HG03097 (cell line): ENCODE measurements at regions not wholly inside any gene's neighbourhood (a gene's known extent, or its start where the extent isn't known, plus 50 kb on each side); places are given as distances from the start of the nearest gene placed in this dataset.

Experiments
- ATAC-seq: cut with Tn5 transposase; IDR thresholded peaks from one replicate; pipeline ENCODE4 v1.9.1; 2021; ENCODE audit not compliant: unreplicated experiment, low FRiP score

GRCh38 chr1:4010814-4011605 lies 110.9 kb upstream of the C1orf174 start:
- ATAC-seq = no peak

- no peak for ATAC-seq
Measured at GRCh38 chr1:4016351-4017130, 116.5 kb upstream of the C1orf174 start.

GRCh38 chr1:4017636-4018365 lies 117.7 kb upstream of the C1orf174 start:
- ATAC-seq = no peak

DNA sequence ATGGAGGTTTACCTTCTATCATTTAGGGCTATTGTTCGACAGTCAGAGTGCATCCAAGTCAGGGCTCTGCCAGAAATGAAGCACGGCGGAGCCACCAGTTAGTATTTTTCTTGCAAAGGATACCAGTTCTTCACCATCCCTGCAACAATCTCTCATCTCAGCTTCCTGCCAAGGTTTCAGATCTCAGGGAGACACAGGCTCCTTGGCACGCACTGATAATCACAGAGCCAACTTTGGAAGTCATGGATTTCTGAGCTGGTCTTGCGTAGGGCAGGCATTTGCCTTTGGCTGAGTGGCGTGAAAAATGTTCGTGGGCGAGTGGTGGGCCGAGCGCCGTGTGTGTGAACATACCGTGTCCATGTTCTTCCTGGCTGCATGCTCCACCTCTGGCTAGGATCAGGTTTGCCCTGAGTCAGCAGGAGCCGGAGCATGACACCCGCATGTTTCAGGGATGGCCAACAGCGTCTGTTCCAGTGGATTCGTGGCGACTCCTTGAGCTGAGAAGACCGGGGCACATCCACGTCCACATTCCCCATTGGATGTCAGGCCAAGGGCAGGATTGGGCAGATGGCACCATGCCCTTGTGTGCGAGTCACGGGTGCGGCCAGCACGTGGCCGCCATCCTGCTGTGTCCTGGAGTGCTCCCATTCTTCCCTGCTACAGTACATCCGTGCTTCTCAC lies 118.5 kb upstream of the C1orf174 start:
- no peak for ATAC-seq

DNA sequence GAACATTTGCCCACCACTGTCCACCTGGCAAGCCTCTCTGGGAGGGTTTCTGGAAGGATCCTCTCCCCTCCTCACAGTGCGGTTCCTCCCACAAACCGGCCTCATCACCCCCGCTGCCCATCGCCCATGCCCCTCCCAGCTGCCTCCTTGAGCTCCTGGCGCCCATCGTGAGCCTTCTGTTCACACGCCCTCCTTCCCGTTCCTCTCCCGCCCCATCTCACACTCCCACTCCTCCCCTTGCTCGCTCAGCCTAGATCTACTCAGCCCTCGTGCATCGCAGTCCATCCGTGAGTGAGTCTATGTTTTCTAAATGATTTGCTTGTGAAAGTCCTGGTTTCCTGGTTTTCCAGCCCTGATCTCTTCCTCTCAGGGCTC lies 119.1 kb upstream of the C1orf174 start:
- no peak for ATAC-seq

- ATAC-seq = no peak
Measured at GRCh38 chr1:4019606-4020331, 119.7 kb upstream of the C1orf174 start.

DNA sequence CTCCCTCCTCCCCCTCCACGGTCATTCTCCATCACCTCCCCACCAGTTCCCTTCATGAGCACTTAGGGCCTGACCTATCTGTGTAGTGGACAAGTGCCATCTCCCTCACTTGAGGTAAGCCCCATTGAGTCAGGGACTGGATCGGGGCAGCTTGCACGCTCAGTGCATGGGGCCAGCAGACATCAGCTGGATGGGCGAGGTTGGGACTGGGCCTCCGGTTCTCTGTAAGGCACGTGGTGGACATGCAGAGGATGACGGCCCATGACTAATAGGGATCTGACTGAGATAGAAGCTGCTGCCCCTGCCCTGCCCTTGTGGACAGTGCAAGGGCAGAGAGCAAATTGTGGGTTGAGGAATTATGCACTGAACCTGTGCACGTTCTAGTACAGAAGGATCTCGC lies 120.4 kb upstream of the C1orf174 start:
- no peak for ATAC-seq

DNA sequence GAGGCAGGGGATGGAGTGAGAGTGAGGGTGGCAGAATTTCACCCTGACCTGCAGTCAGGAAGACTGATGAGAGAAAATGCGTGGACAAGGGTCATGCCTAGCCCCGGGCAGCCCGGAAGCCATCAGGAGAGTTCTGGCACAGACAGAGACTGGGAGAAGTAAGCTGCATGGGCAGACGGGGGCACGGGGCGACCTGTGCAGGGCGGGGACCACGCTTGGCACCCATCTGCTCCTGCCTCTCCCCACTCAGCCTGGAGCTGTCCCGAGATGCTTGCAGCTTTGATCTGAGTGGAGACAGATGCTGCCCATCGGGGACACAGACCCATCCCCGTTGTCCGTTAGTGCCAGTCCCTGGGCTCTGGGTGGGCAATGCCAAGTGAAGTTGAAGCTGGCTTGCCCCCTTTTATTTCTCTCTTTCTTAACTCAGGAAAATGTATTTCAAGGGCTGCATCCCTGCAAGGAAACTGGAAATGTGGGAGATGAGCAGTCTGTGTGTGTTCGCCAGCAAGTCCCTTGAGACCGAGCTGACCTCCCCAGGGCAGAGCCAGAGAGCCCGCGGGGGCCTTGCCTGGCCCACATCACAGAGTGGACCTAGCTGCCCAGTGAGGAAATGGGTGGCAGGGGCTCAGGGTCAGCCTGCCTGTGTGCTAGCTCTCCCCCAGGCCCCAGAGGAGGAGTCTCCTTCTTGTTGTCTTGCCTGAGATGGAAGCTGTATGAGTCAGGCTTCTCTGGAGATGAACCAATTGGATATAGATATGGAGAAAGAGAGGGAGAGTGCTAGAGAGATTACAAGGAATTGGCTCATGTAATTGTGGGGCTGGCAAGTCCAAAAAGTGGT lies 121.3 kb upstream of the C1orf174 start:
- no peak for ATAC-seq

DNA sequence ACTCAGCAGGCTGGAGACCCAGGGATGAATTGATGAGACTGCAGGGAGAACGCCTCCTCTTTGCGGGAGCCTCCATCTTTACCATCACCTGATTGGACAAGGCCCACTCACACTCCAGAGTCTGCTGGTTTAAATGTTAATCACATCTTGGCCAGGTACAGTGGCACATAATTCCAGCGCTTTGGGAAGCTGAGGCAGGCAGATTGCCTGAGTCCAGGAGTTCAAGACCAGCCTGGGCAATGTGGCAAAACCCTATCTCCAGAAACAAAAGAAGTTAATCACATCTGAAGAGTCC lies 121.8 kb upstream of the C1orf174 start:
- ATAC-seq = no peak

DNA sequence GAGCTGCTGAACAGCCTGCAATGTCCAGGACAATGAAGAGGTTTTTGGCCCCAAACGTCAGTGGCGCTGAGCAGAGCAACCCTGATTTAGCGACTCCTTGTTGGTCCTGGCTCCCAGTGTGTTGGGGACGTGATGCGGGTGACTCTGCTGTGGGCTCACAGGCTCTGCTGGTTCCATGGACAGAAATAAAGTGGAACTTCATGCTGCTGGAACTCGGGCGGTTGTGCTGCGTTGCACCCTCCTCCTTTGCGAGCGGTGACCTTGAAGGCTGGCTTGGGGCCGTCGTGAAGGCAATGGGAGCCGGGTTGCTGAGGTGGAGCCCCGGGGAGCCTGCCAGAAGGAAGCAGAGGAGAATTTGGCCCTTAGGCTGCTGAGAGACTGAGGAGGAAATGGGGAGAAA lies 122.6 kb upstream of the C1orf174 start:
- no peak for ATAC-seq

DNA sequence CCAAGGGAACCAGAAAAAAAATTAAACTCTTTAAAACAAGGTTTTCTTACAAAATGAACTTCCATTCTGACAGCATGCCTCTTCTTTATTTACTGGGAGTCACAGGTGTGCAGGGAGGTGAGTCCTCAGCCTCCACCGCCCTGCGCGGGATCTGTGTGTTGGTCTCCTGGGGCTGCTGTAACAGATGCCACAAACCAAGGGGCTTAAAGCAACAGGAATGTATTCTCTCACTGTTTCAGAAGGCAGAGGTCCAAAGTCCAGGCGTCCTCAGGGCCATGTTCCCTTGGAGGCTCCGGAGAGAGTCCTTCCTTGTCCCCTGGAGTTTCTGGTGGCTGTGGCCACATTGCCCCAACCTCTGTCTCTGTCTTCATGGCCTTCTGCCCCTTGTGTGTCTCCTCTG lies 123.6 kb upstream of the C1orf174 start:
- no peak for ATAC-seq

GRCh38 chr1:4024811-4025210 lies 124.7 kb upstream of the C1orf174 start:
- ATAC-seq = no peak

GRCh38 chr1:4025752-4026151 lies 125.7 kb upstream of the C1orf174 start:
- no peak for ATAC-seq

DNA sequence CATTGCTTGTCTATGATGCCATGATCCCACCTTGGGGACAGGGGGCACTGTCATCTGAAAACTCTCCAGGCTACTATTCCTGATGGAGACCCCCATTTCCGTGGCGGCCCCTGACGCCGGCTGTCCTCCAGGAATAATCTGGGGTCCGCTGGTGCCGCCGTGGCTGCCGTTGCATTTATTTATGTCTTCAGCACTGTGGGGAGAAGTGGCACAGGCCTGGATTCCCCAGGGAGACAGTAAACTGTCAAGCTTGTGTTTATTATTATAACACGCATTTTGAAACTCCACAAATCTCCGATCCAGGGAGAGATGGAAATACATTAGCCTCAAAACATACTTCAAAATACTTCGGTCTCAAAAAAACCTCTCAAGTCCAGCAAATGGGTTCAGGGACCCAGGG lies 126.9 kb upstream of the C1orf174 start:
- no peak for ATAC-seq

GRCh38 chr1:4027492-4028138 lies 127.5 kb upstream of the C1orf174 start:
- no peak for ATAC-seq

GRCh38 chr1:4028139-4028501 lies 128.0 kb upstream of the C1orf174 start:
- ATAC-seq = no peak

GRCh38 chr1:4029376-4029775 lies 129.3 kb upstream of the C1orf174 start:
- ATAC-seq = no peak

- no peak for ATAC-seq
Measured at GRCh38 chr1:4032571-4032970, 132.5 kb upstream of the C1orf174 start.

DNA sequence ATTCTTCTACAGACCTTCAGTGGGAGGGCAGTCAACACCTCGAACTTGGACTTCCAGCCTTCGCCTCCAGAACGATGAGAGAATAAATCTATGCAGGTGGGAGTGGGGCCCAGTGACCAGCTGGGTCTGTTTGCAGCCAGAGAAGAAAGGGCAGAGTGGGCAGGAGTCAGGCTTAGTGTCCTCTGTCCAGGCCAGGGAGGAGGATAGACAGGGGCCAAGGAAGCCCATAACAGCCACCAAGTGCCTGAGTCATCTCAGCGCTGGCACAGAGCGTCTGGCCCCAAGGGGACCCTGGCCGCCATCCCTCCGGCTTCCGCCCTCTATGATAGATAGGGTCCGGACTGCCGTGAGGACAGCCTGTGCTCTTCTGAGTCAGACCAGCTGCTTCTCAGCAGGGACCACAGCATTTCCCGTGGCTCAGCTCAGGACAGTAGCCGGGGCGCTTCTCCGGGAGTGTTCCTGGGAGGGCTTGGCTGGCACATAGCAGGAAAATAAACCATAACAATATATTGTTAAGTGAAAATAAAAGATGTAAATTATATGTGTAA lies 133.1 kb upstream of the C1orf174 start:
- ATAC-seq = no peak
